B cell (primary cell): ENCODE measurements at regions not wholly inside any gene's neighbourhood (a gene's known extent, or its start where the extent isn't known, plus 50 kb on each side); places are given as distances from the start of the nearest gene placed in this dataset.

Experiments
- ATAC-seq: fragments of 200-7000 bp; cut with Tn5 transposase; one replicate; pipeline ENCODE4 v1.10.0; 2021; ENCODE audit warnings: low read depth, mild to moderate bottlenecking, moderate number of reproducible peaks, moderate library complexity
- CTCF ChIA-PET: fragments of 350-600 bp; sonication (Branson Sonifier 250); formaldehyde crosslinking; loops from one replicate; lab custom pipeline; 2021; ENCODE audit warnings: antibody characterized with exemption, inconsistent platforms; lab: Charles Lee
- POLR2A ChIA-PET: fragments of 350-600 bp; sonication (Branson Sonifier 250); formaldehyde crosslinking; loops from one replicate; lab custom pipeline; 2021; ENCODE audit warnings: antibody characterized with exemption; lab: Charles Lee
- DNase-seq: peaks from one replicate; pipeline ENCODE4 v3.0.0; 2013
- H2AFZ ChIP-seq: 2 replicates; pipeline ENCODE4 v1.6.1; 2012; ENCODE audit warnings: mild to moderate bottlenecking, low read depth, low read length; ENCODE audit not compliant: insufficient read depth, poor library complexity, severe bottlenecking
- H3K27ac ChIP-seq, 2 donors: 1 replicate in 1 of 2; 2 replicates in 1 of 2; pipeline ENCODE4 v1.5.1; 2012 to 2013; ENCODE audit warnings: low read length in 2 of 2, mild to moderate bottlenecking in 2 of 2, moderate library complexity in 1 of 2
- H3K27me3 ChIP-seq, 4 experiments: fragments of 200-600 bp in 1 of 4; sonication (generic) in 1 of 4; replicated peaks in 1 of 4; 1 replicate in 2 of 4; 2 replicates in 2 of 4; pipeline versions ENCODE4 v1.6.1 to v1.7.0; 2013 to 2016; ENCODE audit warnings: low read length in 3 of 4, mild to moderate bottlenecking in 2 of 4, mixed read lengths in 1 of 4, moderate library complexity in 1 of 4; ENCODE audit not compliant: insufficient read depth in 4 of 4, control insufficient read depth in 3 of 4; ENCODE audit errors: control extremely low read depth in 1 of 4
- H3K36me3 ChIP-seq, 2 experiments: replicated peaks in 1 of 2; 1 replicate in 1 of 2; 2 replicates in 1 of 2; pipeline versions ENCODE4 v1.6.1 to v1.7.1; 2013; ENCODE audit warnings: low read length in 1 of 2; ENCODE audit not compliant: insufficient read depth in 2 of 2, control insufficient read depth in 1 of 2; ENCODE audit errors: control extremely low read depth in 1 of 2, extremely low read depth in 1 of 2
- H3K4me1 ChIP-seq, 2 donors: fragments of 200-600 bp in 1 of 2; sonication (generic) in 1 of 2; 1 replicate in 1 of 2; 2 replicates in 1 of 2; pipeline versions ENCODE4 v1.5.1 to v1.6.1; 2013 to 2017; ENCODE audit warnings: low read length in 2 of 2; ENCODE audit not compliant: control insufficient read depth in 2 of 2, insufficient read depth in 2 of 2
- H3K4me2 ChIP-seq: replicated peaks from 2 replicates; pipeline ENCODE3; 2012; ENCODE audit warnings: mild to moderate bottlenecking, low read depth, low read length; ENCODE audit not compliant: poor library complexity, severe bottlenecking
- H3K4me3 ChIP-seq, 5 experiments: fragments of 200-600 bp in 1 of 5; sonication (generic) in 1 of 5; 1 replicate in 3 of 5; 2 replicates in 2 of 5; pipeline versions ENCODE4 v1.5.1 to v1.7.0; 2011 to 2016; ENCODE audit warnings: low read length in 4 of 5, mild to moderate bottlenecking in 4 of 5, low read depth in 2 of 5, control low read depth in 1 of 5, moderate library complexity in 1 of 5; ENCODE audit not compliant: insufficient read depth in 1 of 5; ENCODE audit errors: control extremely low read depth in 1 of 5, extremely low read depth in 1 of 5
- H3K79me2 ChIP-seq: fragments of 200-600 bp; sonication (generic); one replicate; pipeline ENCODE4 v1.6.0; 2016; ENCODE audit warnings: low read length; ENCODE audit not compliant: control insufficient read depth, insufficient read depth
- H3K9ac ChIP-seq: fragments of 200-600 bp; sonication (generic); 2 replicates; pipeline ENCODE4 v1.6.1; 2017; ENCODE audit warnings: mild to moderate bottlenecking, low read length, moderate library complexity
- H3K9me3 ChIP-seq, 3 donors: one replicate each; pipeline versions ENCODE4 v1.6.1 to v1.7.1; 2013; ENCODE audit warnings: low read length in 2 of 3; ENCODE audit not compliant: control insufficient read depth in 2 of 3, insufficient read depth in 1 of 3; ENCODE audit errors: control extremely low read depth in 1 of 3
- H4K20me1 ChIP-seq: 2 replicates; pipeline ENCODE4 v1.6.0; 2012; ENCODE audit warnings: mild to moderate bottlenecking, low read length; ENCODE audit not compliant: insufficient read depth, control insufficient read depth, poor library complexity, severe bottlenecking
- H3K27ac Mint-ChIP-seq: one replicate; pipeline ENCODE4 v1.8.0; 2021; ENCODE audit warnings: mixed read lengths
- H3K27me3 Mint-ChIP-seq: one replicate; pipeline ENCODE4 v1.8.0; 2021; ENCODE audit warnings: mixed read lengths
- H3K4me1 Mint-ChIP-seq: one replicate; pipeline ENCODE4 v1.8.0; 2021; ENCODE audit warnings: mixed read lengths
- H3K4me3 Mint-ChIP-seq: one replicate; pipeline ENCODE4 v1.8.0; 2021; ENCODE audit warnings: mixed read lengths
- H3K9me3 Mint-ChIP-seq: one replicate; pipeline ENCODE4 v1.8.0; 2022; ENCODE audit warnings: mixed read lengths; ENCODE audit not compliant: insufficient read depth
- CTCF ChIP-seq: fragments of 200-600 bp; IDR thresholded peaks from one replicate; pipeline ENCODE4 v1.8.0; 2022; ENCODE audit warnings: antibody characterized with exemption, mild to moderate bottlenecking
- EZH2 ChIP-seq: IDR thresholded peaks from 2 replicates; pipeline ENCODE4 v1.6.1; 2012; ENCODE audit warnings: borderline replicate concordance, low read depth, mild to moderate bottlenecking, moderate library complexity, low read length; ENCODE audit not compliant: insufficient read depth, poor library complexity, severe bottlenecking
- WGBS: methylation state at CpG from one replicate; pipeline ENCODE4 v1.1.5; 2013; ENCODE audit warnings: missing lambda C conversion rate; ENCODE audit not compliant: insufficient coverage; 5-methylcytosine and 5-hydroxymethylcytosine counted together
- intact Hi-C: fragments of 100-400 bp; cut with micrococcal nuclease; formaldehyde crosslinking; loops from one replicate; pipeline ENCODE4 v1.10.0; 2022

- H3K9ac ChIP-seq, result no peak overlapping the region
- H3K4me1 ChIP-seq, result peaks cover 0 to 3% of the 10 kb centered on the region in 2 donors
- no peak overlapping the region for H3K4me3 Mint-ChIP-seq
- no peaks in the 10 kb centered on the region for H3K9me3 Mint-ChIP-seq
- no peak overlapping the region for H3K4me2 ChIP-seq
- no peaks in the 10 kb centered on the region for H4K20me1 ChIP-seq
- no peak overlapping the region for H2AFZ ChIP-seq
- no peaks in the 10 kb centered on the region for H3K27me3 Mint-ChIP-seq
- no peaks in the 10 kb centered on the region for H3K79me2 ChIP-seq
- TF ChIP-seq CTCF, result no peak
- TF ChIP-seq EZH2, result no peak
- no peaks in the 10 kb centered on the region for H3K27me3 ChIP-seq
- H3K27ac Mint-ChIP-seq, result no peak overlapping the region
- H3K36me3 ChIP-seq, result no peaks in the 10 kb centered on the region
- no peaks in the 10 kb centered on the region for H3K9me3 ChIP-seq
- no peak overlapping the region for H3K4me3 ChIP-seq
- H3K27ac ChIP-seq, result no peak overlapping the region
- ATAC-seq (no peak), DNase-seq (no peak)
- intact Hi-C loops, result no loop called here
- peaks cover 6% of the 10 kb centered on the region for H3K4me1 Mint-ChIP-seq
- WGBS, result no CpG with 5 or more reads among the region's 3 CpGs
- POLR2A ChIA-PET, result no interaction called here
- CTCF ChIA-PET, result no interaction called here
These were observed 565.4 kb downstream of the PTPRC start for GRCh38 chr1:199204231-199204630.

GRCh38 chr1:199205740-199206441 is 567.1 kb downstream of the PTPRC start:
- ATAC-seq, result no peak
- POLR2A ChIA-PET, result no interaction called here
- 95% methylated on average over 2 of the region's 6 CpGs for WGBS

More at GRCh38 chr1:199205740-199206441, 567.1 kb downstream of the PTPRC start:
- H3K9me3 ChIP-seq, result no peaks in the 10 kb centered on the region
- H3K27ac Mint-ChIP-seq, result no peak overlapping the region
- no peak overlapping the region for H3K4me3 Mint-ChIP-seq
- peaks cover 6% of the 10 kb centered on the region for H3K4me1 Mint-ChIP-seq
- H3K27me3 ChIP-seq, result no peaks in the 10 kb centered on the region
- DNase-seq, result no peak
- no peaks in the 10 kb centered on the region for H4K20me1 ChIP-seq
- no peak overlapping the region for H3K4me2 ChIP-seq
- H3K4me1 ChIP-seq, result peaks cover 0 to 3% of the 10 kb centered on the region in 2 donors
- H3K27ac ChIP-seq, result no peak overlapping the region
- H3K36me3 ChIP-seq, result no peaks in the 10 kb centered on the region
- intact Hi-C loops, result no loop called here
- no peak for TF ChIP-seq CTCF
- H3K79me2 ChIP-seq, result no peaks in the 10 kb centered on the region
- no peak overlapping the region for H2AFZ ChIP-seq
- CTCF ChIA-PET, result no interaction called here
- no peak overlapping the region for H3K9ac ChIP-seq
- H3K9me3 Mint-ChIP-seq, result no peaks in the 10 kb centered on the region
- no peaks in the 10 kb centered on the region for H3K27me3 Mint-ChIP-seq
- H3K4me3 ChIP-seq, result no peak overlapping the region
